ENCODE measurements at regions not wholly inside any gene's neighbourhood (a gene's known extent, or its start where the extent isn't known, plus 50 kb on each side); places are given as distances from the start of the nearest gene placed in this dataset.
"Not testable (repeated sequence)": the region's sequence is repeated elsewhere in the genome, so short reads cannot be mapped to it uniquely, and the experiment has no call there.

GRCh38 chr7:77484785-77485184 lies 52.3 kb upstream of the PTPN12 start:
- Histone ChIP-seq H3K4me1 (peaks cover 2% of the 10 kb centered on the region), H3K9me3 (no peaks in the 10 kb centered on the region), H3K4me3 (no peak overlapping the region), H3K27me3 (no peaks in the 10 kb centered on the region), H3K36me3 (no peaks in the 10 kb centered on the region), H3K27ac (no peak overlapping the region)
- 55% methylated on average over 7 of the region's 7 CpGs for WGBS
- DNase-seq (ENCODE audit: low spot score in 2 of 2), result no peak
- TF ChIP-seq EP300 (IDR thresholded peaks at IDR 0.05), result no peak
- no peak for TF ChIP-seq POLR2AphosphoS5 (IDR thresholded peaks at IDR 0.05)
- TF ChIP-seq POLR2A (IDR thresholded peaks at IDR 0.05), result no peak
- no peak for TF ChIP-seq CTCF (IDR thresholded peaks at IDR 0.05)

DNA sequence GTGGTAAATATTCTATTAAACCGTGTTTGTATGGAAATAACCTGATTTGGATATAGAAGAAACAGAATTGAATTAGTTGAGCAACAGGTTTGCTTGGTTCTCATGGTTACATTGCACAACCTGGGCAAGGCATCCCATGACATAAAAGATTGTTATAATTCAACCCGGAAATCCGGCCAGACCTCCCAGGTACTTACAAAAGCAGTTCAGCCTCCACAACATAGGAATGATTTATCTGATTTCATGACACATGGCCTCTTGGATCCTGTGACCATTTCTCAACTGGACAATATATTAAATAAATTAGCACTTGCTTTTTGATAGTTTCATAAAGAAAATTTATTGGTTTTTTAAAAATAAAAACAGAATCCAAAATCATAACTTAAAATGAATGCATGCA lies 55.1 kb upstream of the PTPN12 start:
- no peak for DNase-seq (ENCODE audit: low spot score in 2 of 2)
- peak overlapping the region; percentile 23 for H3K27ac ChIP-seq
- H3K36me3 ChIP-seq, result no peaks in the 10 kb centered on the region
- H3K9me3 ChIP-seq, result no peaks in the 10 kb centered on the region
- H3K4me3 ChIP-seq, result no peak overlapping the region
- peak in 1 of 3 donors; percentile 48 for TF ChIP-seq POLR2AphosphoS5 (IDR thresholded peaks at IDR 0.05)
- no peak for TF ChIP-seq CTCF (IDR thresholded peaks at IDR 0.05)
- peaks cover 2% of the 10 kb centered on the region for H3K4me1 ChIP-seq
- no peaks in the 10 kb centered on the region for H3K27me3 ChIP-seq
- 39% methylated on average over 3 of the region's 3 CpGs for WGBS

DNA sequence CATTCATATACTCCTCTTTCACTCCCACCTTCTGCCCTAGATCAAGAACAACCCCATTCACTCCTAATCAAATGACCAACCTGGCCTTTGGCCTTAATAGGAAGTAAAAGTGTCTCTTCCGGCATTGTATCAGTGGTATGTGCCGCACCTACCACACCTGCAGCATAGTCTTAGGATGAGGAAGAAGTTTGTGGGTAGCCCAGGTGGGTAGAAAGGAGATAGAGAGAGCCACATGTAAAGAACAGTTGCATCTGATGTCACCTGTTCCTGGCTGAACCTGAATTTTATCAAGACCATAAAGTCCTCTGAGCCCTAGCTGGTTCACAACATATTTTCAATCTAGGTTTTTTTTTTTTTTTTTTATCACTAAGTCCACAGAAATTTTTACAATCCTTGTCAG lies 55.5 kb upstream of the PTPN12 start:
- H3K4me1 ChIP-seq, result peaks cover 2% of the 10 kb centered on the region
- H3K36me3 ChIP-seq, result no peaks in the 10 kb centered on the region
- no peaks in the 10 kb centered on the region for H3K9me3 ChIP-seq
- H3K27ac ChIP-seq, result peak overlapping the region; percentile 23
- TF ChIP-seq CTCF (IDR thresholded peaks at IDR 0.05), result no peak
- TF ChIP-seq EP300 (IDR thresholded peaks at IDR 0.05), result no peak
- no peak for TF ChIP-seq POLR2A (IDR thresholded peaks at IDR 0.05)
- TF ChIP-seq POLR2AphosphoS5 (IDR thresholded peaks at IDR 0.05), result no peak
- WGBS, result 77% methylated on average over 2 of the region's 2 CpGs
- no peak for DNase-seq (ENCODE audit: low spot score in 2 of 2)
- no peaks in the 10 kb centered on the region for H3K27me3 ChIP-seq
- H3K4me3 ChIP-seq, result no peak overlapping the region

GRCh38 chr7:77480102-77480627 lies 56.9 kb upstream of the PTPN12 start:
- H3K27me3 ChIP-seq; DNase-seq (ENCODE audit: low spot score in 2 of 2); H3K9me3 ChIP-seq; H3K4me1 ChIP-seq; H3K27ac ChIP-seq; H3K36me3 ChIP-seq; H3K4me3 ChIP-seq: not testable (repeated sequence)
- 85% methylated on average over 4 of the region's 4 CpGs for whole genome bisulfite sequencing

DNA sequence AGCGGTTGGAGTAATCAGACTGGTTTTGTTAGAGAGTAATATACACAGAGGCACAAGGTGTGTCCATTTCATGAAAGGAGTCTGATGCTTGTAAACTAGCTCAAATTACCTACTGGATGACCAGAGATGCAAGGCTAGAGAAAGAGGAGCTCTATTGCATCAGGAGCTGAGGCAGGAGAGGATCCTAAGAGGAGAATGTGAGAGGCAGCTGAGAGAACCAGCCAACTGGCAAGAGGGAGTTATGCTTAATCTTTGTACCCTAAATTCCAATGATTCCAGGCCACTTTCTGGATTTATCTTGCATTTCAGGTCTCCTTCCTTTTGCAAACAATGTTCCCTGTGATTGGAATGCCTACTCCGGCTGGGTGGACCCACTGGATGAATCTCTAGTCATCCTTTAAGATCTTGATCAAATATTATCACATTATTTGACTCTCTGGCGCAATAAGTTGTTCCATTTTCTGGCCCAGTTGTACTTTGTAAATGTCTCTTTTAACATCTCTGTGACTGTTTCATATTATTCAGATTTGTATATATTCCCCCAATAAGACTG lies 57.5 kb upstream of the PTPN12 start:
- Histone ChIP-seq H3K27ac (no peak overlapping the region), H3K27me3 (no peaks in the 10 kb centered on the region), H3K36me3 (no peaks in the 10 kb centered on the region), H3K4me1 (peaks cover 2% of the 10 kb centered on the region), H3K9me3 (no peaks in the 10 kb centered on the region), H3K4me3 (no peak overlapping the region)
- no peak for TF ChIP-seq CTCF (IDR thresholded peaks at IDR 0.05)
- no peak for TF ChIP-seq EP300 (IDR thresholded peaks at IDR 0.05)
- no peak for TF ChIP-seq POLR2AphosphoS5 (IDR thresholded peaks at IDR 0.05)
- no peak for TF ChIP-seq POLR2A (IDR thresholded peaks at IDR 0.05)
- DNase-seq (ENCODE audit: low spot score in 2 of 2), result no peak
- WGBS, result 85% methylated on average over 3 of the region's 3 CpGs

- H3K4me1 ChIP-seq, result peaks cover 2% of the 10 kb centered on the region
- no peaks in the 10 kb centered on the region for H3K9me3 ChIP-seq
- H3K36me3 ChIP-seq, result no peaks in the 10 kb centered on the region
- no peak overlapping the region for H3K4me3 ChIP-seq
- H3K27me3 ChIP-seq, result no peaks in the 10 kb centered on the region
- DNase-seq (ENCODE audit: low spot score in 2 of 2), result no peak
- TF ChIP-seq POLR2AphosphoS5 (IDR thresholded peaks at IDR 0.05) (no peak), EP300 (IDR thresholded peaks at IDR 0.05) (no peak)
- WGBS, result 80% methylated on average over 3 of the region's 3 CpGs
- no peak overlapping the region for H3K27ac ChIP-seq
Measured at GRCh38 chr7:77476871-77477270, 60.2 kb upstream of the PTPN12 start.

Data from suprapubic skin (tissue), 4 donors.